ENCODE measurements at regions not wholly inside any gene's neighbourhood (a gene's known extent, or its start where the extent isn't known, plus 50 kb on each side); places are given as distances from the start of the nearest gene placed in this dataset.

DNA sequence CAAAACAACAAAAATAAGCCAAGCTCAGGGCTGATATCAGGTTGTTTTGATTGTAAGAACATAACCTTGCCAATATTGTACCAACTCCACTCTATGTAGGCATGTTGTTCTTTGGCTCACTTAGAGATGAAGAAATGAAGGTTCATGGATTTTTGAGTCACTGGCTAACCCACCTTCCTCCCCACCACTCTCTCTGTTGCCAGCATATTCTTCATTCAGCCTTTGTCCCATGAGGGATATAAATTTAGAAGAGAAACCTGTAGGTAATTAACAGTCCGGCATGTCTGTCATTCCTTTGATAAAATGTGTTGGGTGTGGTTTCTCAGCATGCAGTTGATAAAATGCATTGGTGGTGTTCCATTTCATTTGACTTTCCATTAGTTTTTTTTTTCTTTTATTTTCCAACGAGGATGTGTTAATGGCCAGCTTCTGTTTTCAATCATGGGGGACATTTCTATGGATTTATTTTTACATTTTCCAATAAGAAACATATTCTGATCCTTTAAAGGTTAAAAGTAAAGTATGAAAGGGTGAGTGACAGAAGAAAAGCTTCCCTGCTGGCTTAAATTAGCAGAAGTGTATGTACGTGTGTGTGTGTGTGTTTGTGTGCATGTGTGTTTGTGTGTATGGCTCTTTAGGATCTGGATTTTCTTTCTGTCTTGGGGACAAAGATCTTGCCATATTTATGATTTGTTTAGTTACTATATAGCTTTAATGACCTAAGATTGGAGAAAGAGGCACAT is 166.2 kb upstream of the KCNJ16 start:
- no peak for DNase-seq

DNA sequence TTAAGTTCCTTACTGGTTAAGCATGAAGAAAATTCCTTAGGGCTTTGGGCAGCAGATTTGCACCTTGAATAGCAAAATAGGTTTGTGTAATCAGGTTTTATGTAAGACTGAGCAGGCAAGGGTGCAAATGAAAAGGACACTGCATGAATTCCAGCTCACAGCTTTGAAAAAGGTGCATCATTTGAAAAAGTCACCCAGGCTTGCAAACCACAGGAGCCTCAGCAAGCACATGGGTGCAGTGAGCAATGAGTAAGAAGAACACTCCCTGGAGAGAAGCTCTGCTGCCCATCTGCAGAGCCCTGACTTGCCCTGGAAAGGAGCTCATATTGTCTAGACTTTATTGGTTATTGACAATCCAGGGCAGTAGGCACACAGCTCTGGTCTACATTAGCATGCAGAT is 165.6 kb upstream of the KCNJ16 start:
- no peak for DNase-seq

DNA sequence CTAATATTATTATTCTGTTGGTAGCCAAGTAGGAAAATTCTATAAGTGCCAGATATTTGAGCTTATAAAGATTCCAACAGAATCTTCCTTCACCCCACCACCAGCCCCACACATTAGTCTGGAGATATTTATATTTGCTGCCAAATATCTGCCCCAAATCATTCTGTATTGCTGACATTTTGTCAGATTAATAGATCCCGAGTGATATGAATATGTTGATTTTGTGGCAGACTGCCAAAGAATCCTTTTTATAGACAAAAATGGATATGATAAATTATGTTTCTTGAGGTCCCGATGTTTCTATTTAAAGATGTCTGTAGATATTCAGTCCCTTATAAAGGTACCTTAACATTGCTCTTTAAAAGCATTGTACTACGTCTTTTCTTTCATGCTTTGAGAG is 162.2 kb upstream of the KCNJ16 start:
- DNase-seq = no peak

DNA sequence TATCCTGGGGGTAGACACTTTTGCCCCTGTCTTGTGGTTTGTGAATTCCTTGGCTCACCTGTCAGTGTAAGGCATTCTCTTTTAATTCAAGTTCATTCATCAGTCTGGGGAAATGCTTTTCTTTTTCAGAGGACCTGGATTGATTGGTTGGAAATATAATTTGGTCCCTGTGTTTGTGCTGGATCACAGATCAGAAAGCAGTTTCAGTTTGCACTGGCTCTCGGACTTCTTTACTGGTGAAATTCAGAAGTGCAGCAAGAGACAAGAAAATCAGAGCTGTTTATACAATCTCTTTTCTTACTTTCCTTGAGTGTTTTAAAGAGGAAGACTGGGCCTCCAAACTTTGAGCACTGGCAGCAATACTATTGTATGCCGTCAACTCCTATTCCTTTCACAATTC is 161.8 kb upstream of the KCNJ16 start:
- DNase-seq = no peak

DNA sequence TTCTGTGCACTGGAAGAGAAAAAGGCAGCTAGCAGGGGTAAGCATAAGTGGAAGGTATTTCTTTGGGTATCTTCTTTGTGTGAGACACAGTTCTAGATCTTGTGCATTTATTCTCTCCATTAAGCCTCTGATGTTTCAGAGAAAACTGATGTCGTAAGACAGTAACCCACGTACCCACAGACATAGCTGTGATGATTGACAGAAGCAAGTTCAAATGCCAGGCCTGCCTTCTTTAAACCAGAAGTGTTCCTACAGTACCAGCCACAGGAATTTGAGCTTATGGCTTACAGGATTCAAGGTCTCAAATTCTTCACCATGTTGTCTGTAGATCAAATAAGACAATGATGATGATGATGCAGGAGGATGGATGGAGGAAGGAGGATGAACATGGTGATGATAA is 161.4 kb upstream of the KCNJ16 start:
- no peak for DNase-seq

DNA sequence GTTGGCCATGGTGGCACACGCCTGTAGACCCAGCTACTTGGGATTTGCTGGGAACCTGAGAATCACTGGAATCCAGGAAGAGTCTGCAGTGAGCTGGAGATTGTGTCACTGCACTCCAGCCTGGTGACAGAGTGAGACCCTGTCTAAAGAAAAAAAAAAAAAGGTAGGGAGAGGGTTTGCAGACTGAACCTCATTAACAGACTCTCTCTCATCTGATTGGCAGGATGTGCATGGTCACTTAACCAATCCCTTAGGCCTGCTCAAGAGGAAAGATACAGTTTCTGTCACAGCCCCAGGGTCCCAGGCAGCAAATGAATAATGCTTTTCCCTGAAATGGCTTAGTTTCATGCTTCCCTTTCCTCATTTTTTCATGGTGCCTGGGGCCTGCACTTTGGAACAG is 160.5 kb upstream of the KCNJ16 start:
- no peak for DNase-seq

DNA sequence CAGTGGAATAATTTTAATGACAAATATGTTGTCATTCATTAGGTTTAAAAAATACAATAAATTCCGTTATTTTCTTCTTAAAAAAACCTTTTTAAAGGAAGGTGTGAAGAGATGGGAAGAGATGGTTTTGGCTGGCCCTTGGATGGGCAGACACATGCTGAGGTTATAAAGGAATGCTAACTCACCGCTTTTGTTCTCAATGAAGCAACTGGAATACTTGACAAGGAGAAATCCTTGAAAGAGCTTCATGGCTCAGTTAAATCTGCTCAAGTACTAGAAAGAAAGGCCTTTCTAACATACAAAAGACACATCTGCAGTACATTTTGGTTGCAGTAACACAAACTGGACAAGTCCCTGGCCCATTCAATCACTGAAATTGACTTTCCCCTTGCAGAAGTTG is 158.3 kb upstream of the KCNJ16 start:
- no peak for DNase-seq

DNA sequence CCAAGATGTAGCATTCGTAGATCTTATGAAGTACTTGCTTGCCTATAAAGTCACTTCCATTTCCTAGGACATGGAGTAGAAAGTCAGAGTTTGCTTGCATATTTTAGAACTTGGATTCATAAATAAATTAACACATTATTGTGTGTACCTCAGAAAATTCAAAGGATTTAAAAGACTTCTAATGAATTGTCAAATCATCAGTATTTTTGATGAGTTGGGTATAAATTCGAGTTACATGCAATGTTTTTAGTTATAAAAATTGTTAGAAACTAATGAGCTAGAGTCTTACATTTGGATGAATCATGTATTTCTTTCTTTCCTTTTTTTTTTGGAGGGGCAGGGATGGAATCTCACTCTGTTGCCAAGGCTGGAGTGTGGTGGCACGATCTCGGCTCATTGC is 156.9 kb upstream of the KCNJ16 start:
- DNase-seq = no peak

DNA sequence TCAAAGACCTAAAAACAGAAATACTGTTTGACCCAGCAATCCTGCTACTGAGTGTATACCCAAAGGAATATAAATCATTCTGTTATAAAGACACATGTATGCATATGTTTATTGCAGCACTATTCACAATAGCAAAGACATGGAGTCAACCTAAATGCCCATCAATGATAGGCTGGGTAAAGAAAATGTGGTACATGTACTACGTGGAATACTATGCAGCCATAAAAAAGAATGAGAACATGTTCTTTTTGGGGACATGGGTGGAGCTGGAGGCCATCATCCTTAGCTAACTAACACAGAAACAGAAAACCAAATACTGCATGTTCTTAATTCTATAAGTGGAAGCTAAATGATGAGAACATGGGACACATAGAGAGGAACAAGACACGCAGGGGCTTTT is 155.2 kb upstream of the KCNJ16 start:
- DNase-seq = no peak

DNA sequence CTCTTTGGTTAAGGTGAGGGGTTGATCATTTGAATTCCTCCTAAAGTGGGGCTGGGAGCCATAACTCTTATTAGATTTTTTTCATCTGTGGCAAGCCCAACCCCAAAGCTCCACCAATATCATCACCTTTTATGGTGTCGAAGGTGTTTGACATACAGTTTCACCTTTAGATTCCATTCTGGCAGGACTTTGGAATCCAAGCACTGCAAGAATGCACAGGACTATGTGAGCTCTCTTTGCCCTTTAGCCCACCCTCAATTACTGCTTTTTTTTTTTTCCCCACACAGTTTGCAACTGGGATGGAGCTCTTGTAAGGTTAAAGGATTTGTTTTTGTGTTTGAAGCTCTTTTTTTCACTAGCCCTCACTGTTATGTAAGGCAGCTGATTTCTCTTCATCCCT is 154.0 kb upstream of the KCNJ16 start:
- no peak for DNase-seq

DNA sequence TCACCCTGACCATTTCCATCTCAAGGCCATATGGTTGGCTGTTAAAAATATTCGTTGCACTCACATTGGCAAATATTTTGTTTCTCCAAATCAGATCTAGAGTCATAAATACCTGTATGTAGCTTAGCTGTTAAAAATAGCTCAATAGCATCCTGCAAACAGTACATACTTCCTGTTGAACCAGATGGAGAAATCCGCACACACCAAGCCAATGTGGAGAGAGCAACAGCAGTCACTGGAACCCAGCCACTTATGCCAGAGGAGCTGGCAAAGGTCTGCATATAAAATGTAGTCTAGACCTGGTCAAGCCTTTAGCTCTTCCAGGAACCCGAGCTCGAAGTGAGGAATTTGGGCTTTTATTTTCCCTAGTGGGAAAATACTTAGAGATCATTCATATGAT is 146.4 kb upstream of the KCNJ16 start:
- peak; percentile 81 for DNase-seq

DNA sequence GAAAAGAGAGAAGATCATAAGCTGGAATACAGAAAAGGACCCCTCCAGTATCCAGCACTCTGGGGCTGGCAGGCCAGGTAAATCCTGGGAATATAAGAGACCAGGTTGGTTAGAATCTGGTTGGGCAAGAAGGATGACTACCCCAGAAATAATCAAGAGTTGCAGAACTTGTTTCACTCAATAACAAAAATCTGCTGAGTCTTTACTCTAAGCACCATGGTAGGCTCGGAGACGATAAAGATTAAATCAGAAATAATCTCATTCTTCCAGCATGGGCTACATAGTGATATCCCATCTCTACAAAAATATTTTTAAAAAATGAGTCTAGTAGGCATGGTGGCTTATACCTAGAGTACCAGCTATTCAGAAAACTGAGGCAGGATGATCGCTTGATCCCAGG is 138.0 kb upstream of the KCNJ16 start:
- no peak for DNase-seq

DNA sequence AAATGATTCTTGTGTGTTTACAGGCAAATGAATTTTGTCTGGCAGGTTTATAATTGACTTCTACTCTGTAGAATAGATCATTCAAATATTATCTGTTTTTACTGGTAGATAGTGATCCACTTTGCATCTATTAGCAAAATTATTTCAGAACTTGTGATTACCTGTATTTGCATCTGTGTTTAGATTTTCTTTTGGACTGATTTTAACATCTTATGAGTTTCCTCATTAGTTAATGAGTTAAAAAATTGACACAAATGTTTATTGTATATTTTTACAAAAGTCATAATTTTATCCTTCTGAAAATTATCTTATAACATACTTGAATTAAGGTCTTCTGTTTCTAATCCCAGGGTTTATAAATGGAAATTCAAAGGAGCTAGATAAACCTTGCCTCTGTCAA is 132.0 kb upstream of the KCNJ16 start:
- no peak for DNase-seq

DNA sequence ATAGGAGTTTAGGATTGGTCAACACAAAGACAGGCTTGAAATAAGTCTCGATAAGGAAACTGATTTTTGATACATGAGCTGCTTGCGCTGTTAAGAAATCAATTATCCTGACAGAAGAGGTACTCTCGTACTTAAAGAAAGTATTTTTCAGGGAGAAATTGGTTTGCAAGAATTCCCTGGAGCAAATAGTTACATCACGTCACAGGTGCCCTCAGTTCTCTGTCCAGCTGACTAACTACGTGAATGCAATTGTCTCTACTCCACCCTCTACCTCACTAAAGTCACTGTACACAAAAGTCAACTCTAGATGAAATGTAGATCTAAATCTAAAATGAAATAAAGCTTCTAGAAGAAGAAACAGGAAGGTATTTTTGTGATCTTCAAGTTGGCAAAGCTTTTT is 130.6 kb upstream of the KCNJ16 start:
- DNase-seq = no peak

DNA sequence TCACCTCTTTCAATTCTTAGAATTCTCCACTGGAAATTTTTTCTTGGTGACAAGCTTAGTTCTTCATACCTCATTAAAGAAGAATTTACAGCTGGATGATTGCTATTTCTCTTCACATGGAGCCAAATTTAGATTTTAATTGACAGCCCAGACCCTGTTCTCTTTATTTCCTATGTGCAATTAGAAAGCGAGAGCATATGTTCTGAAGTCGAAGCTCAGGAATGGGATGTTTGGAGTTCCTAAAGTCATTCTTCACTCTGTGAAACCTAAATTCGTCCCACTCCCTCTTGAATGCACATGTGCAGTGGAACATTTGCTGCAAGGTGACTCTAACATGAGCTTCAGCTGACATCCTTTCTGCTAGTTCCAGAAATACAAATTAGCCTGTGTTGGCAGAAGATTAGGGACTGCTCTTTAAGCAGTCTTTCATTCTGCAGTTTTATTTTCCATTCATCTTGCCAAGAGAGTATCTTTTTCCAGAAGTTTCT is 129.3 kb upstream of the KCNJ16 start:
- DNase-seq = no peak

DNA sequence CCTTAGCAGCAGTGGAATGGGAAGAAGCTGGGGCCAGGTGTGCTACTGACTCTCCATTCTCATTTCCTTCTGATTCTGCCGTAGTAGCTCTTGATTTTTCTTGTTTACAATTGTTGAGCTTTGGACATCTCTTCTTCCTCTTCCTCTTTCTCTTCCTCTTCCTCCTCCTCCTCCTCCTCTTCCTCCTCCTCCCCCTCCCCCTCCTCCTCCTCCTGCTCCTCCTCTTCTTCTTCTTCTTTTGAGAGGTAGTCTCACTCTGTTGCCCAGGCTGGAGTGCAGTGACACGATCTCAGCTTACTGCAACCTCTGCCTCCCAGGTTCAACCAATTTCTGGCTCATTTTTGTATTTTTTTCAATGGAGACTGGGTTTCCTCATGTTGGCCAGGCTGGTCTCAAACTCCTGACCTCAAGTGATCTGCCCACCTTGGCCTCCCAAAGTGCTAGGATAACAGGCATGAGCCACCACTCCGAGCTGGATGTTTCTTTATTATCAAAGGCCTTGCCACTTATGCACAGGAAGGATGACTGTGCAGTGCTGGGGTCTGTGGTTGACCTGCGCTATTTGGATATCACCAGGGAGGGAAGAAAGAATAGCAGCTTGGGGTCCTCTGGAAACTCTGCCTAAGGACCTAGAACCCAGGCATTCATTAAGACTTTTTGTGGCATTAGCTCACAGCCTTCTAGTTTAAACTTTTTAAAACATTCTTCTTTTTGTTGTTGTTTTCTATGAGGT is 127.8 kb upstream of the KCNJ16 start:
- DNase-seq = no peak

DNA sequence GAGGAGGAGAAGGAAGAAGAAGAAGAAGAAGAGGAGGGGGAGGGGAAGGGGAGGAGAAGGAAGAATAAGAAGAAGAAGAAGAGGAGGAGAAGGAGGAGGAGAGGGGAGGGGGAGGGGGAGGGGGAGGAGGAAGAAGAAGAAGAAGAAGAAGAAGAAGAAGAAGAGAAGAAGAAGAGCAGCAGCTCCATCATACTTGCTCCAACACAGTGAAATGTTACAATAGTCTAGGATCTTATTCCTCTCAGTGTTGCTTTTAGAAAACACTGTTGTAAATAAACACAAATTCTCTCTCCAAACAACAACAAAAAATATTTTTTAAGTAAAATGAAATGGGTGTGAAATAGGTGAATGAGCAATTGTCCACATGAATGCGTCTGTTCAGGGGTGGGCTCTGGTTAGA is 126.6 kb upstream of the KCNJ16 start:
- DNase-seq = no peak

DNA sequence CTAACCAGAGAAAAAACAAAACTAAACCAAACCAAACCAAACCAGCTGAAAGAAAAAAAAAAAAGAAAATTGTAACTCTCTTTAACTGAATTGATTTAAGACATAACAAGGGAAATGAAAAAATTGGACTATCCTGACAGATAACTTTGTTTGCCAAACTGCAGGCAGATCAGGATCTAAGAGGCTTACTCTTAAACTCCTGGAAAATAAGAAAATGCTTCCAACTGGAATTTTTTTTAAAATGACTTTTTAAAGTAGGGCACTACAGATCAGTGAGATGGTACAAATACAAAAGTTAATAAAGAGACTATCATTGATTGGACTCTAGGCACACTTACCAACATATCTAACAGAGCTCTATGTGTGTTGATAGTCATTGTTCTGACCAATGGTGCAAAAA is 125.5 kb upstream of the KCNJ16 start:
- no peak for DNase-seq

DNA sequence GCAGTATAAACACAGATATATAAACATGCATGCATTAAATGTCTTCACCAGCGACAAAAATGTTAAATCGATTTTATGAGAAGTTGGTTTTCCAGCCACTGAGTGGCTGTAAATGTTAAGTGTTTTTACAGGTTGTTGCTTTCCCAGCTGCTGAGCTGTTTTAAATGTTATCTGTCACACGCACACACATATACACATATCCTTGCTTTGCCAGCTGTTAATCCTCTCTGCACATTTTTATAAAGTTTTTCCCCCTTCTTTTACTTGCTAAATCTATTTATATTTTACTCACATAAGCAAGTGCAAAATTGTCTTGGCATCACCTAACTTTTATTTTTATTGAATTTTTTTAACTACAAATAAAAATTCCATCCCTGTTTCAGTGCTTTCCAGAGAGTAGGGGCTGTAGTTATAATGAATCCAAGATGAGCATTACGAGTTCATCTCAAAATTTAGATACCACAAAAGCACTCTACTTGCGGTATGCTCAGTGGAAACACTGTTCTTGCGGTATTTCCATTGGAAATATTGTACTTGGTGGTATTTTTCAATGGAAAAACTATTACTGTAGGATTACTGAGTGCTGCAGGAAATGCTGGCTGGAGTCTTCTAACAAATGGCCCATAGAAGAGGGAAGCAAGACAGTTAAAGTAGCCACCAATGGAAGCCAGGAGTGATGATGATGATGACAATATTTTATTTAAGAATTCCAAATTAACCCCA is 124.9 kb upstream of the KCNJ16 start:
- peak; percentile 37 for DNase-seq

DNA sequence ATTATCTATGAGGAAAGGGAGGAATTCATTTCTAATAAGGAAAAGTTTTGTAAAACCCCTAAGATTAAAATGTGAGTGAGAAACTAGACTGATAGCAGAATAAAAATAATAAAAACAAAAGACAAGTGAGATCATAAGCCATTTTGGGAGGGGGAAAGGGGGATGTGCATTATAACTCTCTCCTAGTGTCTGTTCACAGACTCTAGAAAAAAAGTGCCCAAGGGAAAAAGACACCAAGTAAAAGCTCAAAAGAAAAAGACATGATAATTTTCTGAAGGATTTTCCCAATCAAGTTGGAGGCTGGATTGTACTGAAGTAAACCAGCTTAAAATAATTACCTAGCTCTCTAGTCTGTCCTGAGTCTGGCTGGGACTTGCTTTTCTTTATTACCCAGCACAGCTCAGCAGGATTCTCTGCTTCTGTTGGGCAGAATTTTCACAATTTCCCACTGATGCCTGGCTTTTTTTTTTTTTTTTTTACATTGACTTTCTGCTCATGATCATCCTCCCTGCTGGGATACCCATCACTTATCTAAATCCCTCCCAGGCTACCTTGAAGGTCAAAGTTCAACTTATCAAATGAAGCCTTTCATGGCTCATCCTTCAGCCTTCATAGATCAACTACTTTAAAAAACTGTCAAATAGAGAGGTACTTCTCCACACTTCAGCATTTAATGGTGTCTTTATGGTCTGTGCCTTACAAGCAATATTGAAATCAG is 124.2 kb upstream of the KCNJ16 start:
- DNase-seq = no peak

DNA sequence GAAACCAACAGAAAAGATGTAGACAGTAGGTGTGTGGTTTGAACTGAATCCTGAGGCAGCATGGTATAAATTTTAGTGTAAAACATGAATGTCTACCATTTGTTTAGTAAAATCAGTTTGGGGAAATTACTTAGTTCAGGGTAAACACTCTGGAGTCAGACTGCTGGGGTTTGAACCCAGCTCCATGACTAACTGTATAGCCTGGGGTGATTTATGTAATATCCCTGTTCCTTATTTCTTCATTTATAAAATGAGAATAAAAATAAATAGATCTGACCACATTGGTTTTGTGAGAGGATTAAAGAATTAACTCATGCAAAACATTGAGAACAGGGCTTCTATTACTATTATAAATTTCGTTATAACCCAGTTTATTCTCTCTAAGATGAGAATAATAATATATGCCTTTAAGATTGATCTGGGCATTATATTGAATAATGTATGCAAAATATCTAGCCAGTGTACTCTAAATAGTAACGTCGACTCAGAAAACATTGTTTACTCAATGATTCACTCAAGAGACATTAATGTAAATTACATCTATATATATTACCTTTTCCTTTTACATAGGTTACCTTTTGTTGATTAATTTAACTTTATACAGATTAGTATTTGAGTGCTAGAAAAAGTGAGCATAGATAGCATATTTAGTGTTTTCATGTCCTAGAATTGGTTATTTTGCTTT is 120.6 kb upstream of the KCNJ16 start:
- no peak for DNase-seq

DNA sequence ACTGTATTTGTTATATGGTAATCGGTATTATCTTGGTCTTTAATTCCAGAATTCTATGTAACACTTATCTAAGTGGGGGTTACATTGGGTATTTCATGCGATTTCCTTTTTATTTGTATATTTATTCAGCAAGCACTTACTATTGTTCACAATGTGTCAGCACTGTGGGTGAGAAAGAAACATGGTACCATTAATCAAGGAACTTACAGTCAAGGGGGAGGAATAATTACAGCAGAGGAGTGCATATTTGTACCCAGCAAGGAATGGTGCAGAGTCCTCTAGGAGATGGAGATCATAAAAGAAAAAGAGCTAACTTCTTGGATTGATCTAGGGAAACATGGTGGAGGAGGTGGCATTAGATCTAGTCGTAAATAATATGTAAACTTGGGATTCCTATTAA is 117.0 kb upstream of the KCNJ16 start:
- no peak for DNase-seq

DNA sequence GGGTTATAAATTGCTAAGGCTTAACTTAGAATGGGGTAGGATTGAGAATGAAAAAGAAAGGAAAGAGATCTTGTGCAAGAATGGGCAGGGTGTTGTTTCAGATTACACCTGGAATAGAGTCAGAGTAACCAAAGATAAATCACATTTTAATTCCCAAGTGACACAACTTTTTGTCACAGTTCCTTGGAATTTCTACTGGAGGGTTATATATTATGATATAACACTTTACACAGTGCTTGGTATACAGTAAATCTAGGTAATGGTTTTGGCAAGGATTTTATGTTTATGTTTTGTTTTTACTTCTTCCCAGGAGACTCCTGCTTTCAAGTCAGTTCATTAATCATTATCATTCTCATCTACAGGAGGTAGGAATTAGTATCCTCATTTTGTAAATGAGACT is 115.7 kb upstream of the KCNJ16 start:
- DNase-seq = no peak
